ENCODE measurements at regions not wholly inside any gene's neighbourhood (a gene's known extent, or its start where the extent isn't known, plus 50 kb on each side); places are given as distances from the start of the nearest gene placed in this dataset.
"Not testable (repeated sequence)": the region's sequence is repeated elsewhere in the genome, so short reads cannot be mapped to it uniquely, and the experiment has no call there.

- Mint-ChIP-seq H3K9me3 (ENCODE audit: low read depth) (peaks cover 23% of the 10 kb centered on the region), H3K27me3 (no peaks in the 10 kb centered on the region), H3K4me3 (ENCODE audit: low read depth) (no peak overlapping the region), H3K36me3 (ENCODE audit: insufficient read depth) (no peaks in the 10 kb centered on the region), H3K4me1 (ENCODE audit: low read depth) (peaks cover 2% of the 10 kb centered on the region), H3K27ac (no peak overlapping the region)
- TF ChIP-seq CTCF (IDR thresholded peaks at IDR 0.05; ENCODE audit: unreplicated experiment): no peak
- no peak for DNase-seq (ENCODE audit: low spot score, unreplicated experiment)
Measured at GRCh38 chr10:90229486-90229885, 528.1 kb downstream of the KIF20B start.

- H3K4me1 Mint-ChIP-seq (ENCODE audit: low read depth); H3K36me3 Mint-ChIP-seq (ENCODE audit: insufficient read depth); H3K27ac Mint-ChIP-seq; H3K4me3 Mint-ChIP-seq (ENCODE audit: low read depth); H3K27me3 Mint-ChIP-seq; DNase-seq (ENCODE audit: low spot score, unreplicated experiment): not testable (repeated sequence)
- H3K9me3 Mint-ChIP-seq (ENCODE audit: low read depth): peaks cover 30% of the 10 kb centered on the region
Measured at GRCh38 chr10:90233805-90234204, 532.4 kb downstream of the KIF20B start.

DNA sequence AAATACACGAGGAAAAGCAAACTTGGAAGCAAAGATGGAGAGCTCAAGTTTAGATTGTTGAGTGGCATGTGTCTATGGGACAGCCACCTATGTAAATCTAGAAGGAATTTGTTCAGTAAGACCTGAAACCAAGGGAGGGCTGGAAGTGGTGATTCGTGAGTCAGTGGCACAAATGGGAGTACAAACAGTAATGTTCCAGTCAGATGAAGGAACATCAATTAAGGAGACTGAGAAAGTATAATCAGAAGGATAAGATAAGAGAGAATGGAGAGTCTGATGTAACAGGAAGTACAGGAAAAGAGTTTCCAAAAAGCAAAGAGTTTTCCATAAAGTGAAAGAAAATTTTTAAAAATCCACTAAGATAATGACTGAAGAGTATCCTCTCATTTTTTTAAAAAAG is 544.2 kb downstream of the KIF20B start:
- Mint-ChIP-seq H3K9me3 (ENCODE audit: low read depth) (no peaks in the 10 kb centered on the region), H3K36me3 (ENCODE audit: insufficient read depth) (no peaks in the 10 kb centered on the region), H3K27me3 (no peaks in the 10 kb centered on the region), H3K4me1 (ENCODE audit: low read depth) (no peaks in the 10 kb centered on the region), H3K4me3 (ENCODE audit: low read depth) (no peak overlapping the region), H3K27ac (no peak overlapping the region)
- DNase-seq (ENCODE audit: low spot score, unreplicated experiment): no peak
- TF ChIP-seq CTCF (IDR thresholded peaks at IDR 0.05; ENCODE audit: unreplicated experiment): no peak

DNA sequence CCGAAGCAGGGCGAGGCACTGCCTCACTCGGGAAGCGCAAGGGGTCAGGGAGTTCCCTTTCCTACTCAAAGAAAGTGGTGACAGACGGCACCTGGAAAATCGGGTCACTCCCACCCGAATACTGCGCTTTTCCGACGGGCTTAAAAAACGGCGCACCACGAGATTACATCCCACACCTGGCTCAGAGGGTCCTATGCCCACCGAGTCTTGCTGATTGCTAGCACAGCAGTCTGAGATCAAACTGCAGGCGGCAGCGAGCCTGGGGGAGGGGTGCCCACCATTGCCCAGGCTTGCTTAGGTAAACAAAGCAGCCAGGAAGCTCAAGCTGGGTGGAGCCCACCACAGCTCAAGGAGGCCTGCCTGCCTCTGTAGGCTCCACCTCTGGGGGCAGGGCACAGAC is 549.4 kb downstream of the KIF20B start:
- not testable (repeated sequence) for H3K27ac Mint-ChIP-seq; H3K4me1 Mint-ChIP-seq (ENCODE audit: low read depth); H3K36me3 Mint-ChIP-seq (ENCODE audit: insufficient read depth); H3K4me3 Mint-ChIP-seq (ENCODE audit: low read depth); DNase-seq (ENCODE audit: low spot score, unreplicated experiment); H3K27me3 Mint-ChIP-seq; H3K9me3 Mint-ChIP-seq (ENCODE audit: low read depth)

DNA sequence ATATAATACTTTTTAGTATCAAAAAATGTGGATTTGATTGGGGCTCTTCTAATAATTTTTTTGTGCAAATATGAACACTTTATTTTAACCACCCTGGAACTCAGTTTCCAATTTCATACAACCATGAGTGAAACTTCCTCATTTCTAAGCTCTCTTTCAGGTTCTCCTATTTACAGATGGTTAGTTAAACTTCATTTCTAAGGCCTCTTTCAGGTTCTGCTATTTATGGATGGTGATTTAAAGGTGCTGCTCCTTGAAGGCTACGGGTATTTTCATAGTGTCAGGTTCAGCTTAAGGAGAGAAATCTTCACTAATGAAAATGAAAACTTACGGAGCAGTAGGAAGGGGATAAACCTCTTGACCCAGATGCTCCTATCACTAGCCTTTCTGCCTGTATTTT is 568.3 kb downstream of the KIF20B start:
- Mint-ChIP-seq H3K4me3 (ENCODE audit: low read depth) (no peak overlapping the region), H3K9me3 (ENCODE audit: low read depth) (peaks cover 6% of the 10 kb centered on the region), H3K36me3 (ENCODE audit: insufficient read depth) (no peaks in the 10 kb centered on the region), H3K4me1 (ENCODE audit: low read depth) (no peaks in the 10 kb centered on the region), H3K27ac (no peak overlapping the region), H3K27me3 (no peaks in the 10 kb centered on the region)
- TF ChIP-seq CTCF (IDR thresholded peaks at IDR 0.05; ENCODE audit: unreplicated experiment): no peak
- DNase-seq (ENCODE audit: low spot score, unreplicated experiment): no peak

- no peaks in the 10 kb centered on the region for H3K9me3 Mint-ChIP-seq (ENCODE audit: low read depth)
- no peak overlapping the region for H3K4me3 Mint-ChIP-seq (ENCODE audit: low read depth)
- H3K27me3 Mint-ChIP-seq: no peaks in the 10 kb centered on the region
- no peaks in the 10 kb centered on the region for H3K36me3 Mint-ChIP-seq (ENCODE audit: insufficient read depth)
- H3K27ac Mint-ChIP-seq: peak overlapping the region; percentile 59
- H3K4me1 Mint-ChIP-seq (ENCODE audit: low read depth): no peaks in the 10 kb centered on the region
- no peak for TF ChIP-seq CTCF (IDR thresholded peaks at IDR 0.05; ENCODE audit: unreplicated experiment)
- DNase-seq (ENCODE audit: low spot score, unreplicated experiment): no peak
Measured at GRCh38 chr10:90274721-90275468, 573.5 kb downstream of the KIF20B start.
